Stimulated activated CD4-positive, alpha-beta T cell treated with anti-CD3 and anti-CD28 coated beads, Interleukin-12 subunit alpha, Interleukin-12 subunit beta, amount 100 ng/mL, for 48 hours (primary cell): ENCODE measurements at regions not wholly inside any gene's neighbourhood (a gene's known extent, or its start where the extent isn't known, plus 50 kb on each side); places are given as distances from the start of the nearest gene placed in this dataset.
"Not testable (repeated sequence)": the region's sequence is repeated elsewhere in the genome, so short reads cannot be mapped to it uniquely, and the experiment has no call there.

Source experiments
- DNase-seq, 3 donors: peaks; one replicate each; pipeline ENCODE4 v3.0.0-alpha.2; 2020; ENCODE audit warnings: low read depth in 2 of 3, low spot score in 1 of 3

GRCh38 chr5:62144401-62145022 is 161.5 kb upstream of the KIF2A start:
- DNase-seq = no peak

DNA sequence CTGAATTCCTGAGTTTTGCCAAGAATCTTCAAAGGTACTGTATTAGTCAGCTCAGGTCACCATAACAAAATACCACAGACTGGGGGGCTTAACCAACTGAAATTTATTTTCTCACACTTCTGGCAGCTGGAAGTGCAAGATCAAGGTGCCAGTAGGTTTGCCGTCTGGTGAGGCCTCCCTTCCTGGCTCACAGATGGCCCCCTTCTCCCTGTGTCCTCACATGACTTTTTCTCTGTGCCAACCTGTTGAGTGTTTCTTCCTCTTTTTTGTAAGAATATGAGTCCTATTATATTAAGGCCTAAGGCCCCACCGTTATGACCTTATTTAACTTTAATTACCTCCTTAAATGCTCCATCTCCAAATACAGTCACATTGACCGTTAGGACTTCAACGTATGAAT is 156.1 kb upstream of the KIF2A start:
- no peak for DNase-seq

DNA sequence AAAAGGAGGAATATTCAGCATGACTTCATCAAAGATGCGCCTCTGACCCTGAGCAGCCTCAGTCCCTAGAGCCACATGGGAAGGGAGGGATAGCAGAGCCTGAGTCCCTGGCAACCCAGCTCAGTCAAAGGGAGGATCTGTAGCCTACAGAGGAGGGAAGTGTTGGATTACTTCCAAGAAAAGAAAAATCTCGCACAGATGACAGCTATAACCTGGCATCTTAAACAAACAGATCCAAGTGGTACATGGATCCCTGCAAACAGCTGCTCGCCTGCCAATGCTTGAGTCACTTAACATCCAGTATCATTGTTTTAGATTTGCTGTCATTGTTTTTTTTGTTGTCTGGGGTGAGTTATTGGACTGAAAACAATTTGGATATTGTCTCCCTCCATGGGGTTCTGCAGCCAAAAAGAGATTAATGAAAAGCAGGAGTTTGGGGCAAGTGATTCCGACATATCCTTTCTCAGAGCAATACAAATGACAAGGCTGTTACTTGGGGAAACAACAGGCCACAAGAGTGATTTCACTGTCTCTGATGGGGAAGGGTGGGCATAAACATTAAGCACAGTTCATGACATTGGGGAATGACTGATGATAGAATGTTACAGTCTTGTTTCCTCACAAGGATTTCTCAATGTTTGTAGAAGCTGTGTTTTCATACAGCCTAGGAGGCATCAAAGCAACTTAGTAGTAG is 153.5 kb upstream of the KIF2A start:
- no peak for DNase-seq

DNA sequence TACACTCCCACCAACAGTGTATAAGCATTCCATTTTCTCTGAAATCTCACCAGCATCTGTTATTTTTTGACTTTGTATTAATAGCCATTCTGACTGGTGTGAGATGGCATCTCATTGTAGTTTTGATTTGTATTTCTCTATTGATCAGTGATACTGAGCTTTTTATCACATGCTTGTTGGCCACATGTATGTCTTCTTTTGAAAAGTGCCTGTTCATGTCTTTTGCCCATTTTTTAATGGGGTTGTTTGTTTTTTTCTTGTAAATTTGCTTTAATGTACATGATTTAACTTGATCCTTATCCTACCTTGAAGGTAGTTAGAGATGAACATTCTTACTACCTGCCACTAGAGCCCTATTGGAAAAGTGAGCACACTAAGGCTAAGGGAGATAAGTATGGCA is 151.2 kb upstream of the KIF2A start:
- no peak for DNase-seq

- DNase-seq = no peak
Measured at GRCh38 chr5:62155988-62156387, 150.0 kb upstream of the KIF2A start.

- no peak for DNase-seq
Measured at GRCh38 chr5:62167561-62168057, 138.4 kb upstream of the KIF2A start.

DNA sequence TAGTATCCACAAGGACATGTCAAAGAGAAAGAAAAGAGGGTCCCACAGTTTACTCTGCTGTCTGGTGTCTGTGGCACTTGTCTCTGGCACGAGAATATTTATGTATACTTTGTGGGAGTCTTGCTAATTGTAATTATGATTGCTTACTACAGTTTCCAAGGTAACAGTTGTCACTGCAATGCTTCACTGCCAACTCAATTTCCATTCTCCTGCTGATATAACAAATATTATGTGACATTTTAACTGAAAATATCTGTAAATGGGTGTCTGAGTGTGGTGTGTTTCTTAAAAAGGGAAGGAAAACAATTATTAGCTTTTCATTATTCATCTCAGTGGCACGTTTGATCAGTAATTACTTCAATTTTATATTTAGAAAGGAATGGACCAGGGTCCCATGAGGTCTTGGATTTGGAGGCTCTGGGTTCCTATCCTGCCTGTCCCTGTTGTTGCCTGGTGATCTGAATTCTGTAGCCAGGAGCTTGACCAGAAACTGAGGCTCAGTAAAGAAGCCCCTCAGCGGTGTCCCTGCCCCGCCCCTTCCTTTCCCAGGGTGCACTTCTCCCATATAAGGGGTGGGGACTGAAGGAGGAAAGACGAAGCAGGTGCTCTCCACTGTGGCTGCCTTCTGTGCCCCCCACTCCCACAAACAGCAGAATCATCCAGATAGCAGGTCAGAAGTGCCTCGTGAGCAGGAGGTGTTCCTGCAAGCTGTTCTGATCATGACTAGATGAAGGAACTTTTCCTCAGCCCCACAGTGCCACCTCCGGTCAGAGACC is 137.3 kb upstream of the KIF2A start:
- no peak for DNase-seq

DNA sequence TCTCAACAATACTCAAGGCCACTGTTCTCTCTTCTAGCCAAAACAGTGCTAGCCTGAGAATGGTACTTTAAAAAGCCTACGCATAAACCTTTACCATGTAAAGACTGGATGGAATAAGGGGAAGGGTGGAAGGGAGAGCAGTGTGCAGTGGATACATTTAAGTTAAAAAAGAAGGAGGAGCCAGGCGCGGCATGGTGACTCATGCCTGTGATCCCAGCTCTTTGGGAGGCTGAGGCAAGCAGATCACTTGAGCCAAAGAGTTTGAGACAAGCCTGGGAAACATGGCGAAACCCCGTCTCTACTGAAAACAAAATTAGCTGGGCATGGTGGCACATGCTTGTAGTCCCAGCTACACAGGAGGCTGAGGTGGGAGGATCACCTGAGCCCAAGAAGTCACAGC is 127.7 kb upstream of the KIF2A start:
- DNase-seq = no peak

GRCh38 chr5:62182802-62183201 is 123.2 kb upstream of the KIF2A start:
- DNase-seq = no peak

GRCh38 chr5:62183727-62184126 is 122.3 kb upstream of the KIF2A start:
- DNase-seq = no peak

GRCh38 chr5:62184444-62184843 is 121.6 kb upstream of the KIF2A start:
- DNase-seq = no peak

GRCh38 chr5:62190173-62190572 is 115.8 kb upstream of the KIF2A start:
- no peak for DNase-seq

DNA sequence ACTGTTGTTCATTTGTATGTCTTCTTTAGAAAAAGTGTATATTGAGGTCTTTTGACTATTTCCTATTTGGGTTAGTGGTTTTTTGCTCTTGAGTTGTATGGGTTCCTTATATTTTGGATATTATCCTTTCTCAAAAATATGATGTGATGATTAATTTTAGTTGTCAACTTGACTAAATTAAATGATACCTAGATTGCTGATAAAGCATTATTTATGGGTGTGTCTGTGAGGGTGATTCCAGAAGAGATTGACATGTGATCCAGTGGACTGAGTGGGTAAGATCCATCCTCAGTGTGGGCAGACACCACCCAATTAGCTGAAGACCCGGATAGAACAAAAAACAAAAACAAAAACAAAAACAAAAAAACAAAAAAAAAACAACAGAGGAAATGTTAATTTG is 115.1 kb upstream of the KIF2A start:
- no peak for DNase-seq

DNA sequence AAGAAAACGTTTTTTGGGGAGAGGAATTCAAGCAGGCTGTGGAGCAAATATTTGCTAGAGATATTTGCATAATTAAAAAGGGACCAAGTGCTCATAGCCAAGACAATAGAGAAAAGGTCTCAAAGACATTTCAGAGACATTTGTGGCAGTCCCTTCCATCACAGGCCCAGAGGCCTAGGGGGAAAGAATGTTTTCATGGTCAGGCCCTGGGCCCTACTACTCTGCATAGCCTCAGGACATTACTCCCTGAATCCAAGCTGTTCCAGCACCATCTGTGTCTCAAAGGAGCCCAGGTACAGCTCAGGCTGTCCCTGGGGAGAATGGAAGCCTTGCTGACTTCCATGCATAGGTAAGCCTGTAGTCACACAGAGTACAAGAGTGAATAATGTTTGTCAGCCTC is 113.0 kb upstream of the KIF2A start:
- DNase-seq = no peak

- not testable (repeated sequence) for DNase-seq
Measured at GRCh38 chr5:62196532-62196931, 109.5 kb upstream of the KIF2A start.

DNA sequence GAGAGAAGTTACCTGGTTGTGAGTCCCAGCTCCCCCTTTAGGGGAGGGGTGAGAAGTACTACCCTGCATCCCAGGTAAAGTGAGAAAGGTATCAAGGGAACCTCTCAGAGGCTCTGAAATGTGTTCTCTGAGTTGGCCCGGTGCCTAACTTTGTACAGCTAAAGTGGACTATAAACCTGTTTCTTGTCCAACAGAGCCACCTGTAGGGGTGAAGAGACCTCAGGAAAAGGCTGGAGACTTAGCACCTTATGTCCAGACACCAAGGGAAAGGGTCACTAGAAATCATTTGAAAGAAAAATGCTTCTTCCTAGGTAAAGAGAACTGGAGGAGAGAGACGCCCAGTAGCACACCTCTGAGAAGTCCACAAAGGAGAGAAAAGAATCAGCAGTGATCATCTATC is 108.3 kb upstream of the KIF2A start:
- DNase-seq = no peak

- DNase-seq = no peak
Measured at GRCh38 chr5:62198421-62198820, 107.6 kb upstream of the KIF2A start.

- DNase-seq = no peak
Measured at GRCh38 chr5:62199792-62200716, 106.0 kb upstream of the KIF2A start.

DNA sequence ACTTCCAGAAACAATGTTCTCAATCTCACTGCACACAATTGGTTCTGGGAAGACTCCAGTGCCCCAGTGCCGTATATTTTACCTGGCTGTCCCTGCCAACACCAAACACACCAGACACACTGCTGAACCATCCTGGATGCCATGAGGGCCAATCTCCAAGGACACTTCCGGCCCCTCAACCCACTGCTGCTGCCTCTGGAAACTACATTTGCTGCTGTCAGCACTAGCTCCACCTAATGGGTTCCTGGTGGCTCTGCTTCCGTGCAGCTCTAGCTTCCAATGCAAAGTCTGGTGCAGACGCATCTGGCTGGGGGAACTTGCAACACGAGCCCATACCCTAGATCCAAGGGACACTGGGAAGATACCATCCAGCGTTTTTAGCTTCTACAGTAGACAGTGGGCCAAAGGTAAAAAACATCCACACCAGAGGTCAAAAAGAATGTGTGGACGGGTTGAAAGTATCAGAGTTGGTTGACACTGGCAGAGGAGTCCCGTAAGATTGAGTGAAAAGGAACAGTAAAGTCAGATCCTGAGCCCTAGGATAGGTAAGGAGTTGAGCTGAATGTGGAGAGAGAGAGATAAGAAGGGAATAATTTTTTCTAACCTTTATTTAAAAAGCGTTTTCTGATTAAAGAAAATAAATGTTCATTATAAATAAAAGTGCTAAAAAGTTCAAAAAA is 99.7 kb upstream of the KIF2A start:
- DNase-seq = no peak

GRCh38 chr5:62208218-62208852 is 97.7 kb upstream of the KIF2A start:
- DNase-seq = no peak
